H1 (cell line): ENCODE measurements at regions not wholly inside any gene's neighbourhood (a gene's known extent, or its start where the extent isn't known, plus 50 kb on each side); places are given as distances from the start of the nearest gene placed in this dataset.

Source experiments
- CTCF ChIA-PET: fragments of 300-600 bp; sonication (Branson Sonifier 250); formaldehyde crosslinking; loops from one replicate; lab custom pipeline; 2021; ENCODE audit not compliant: partially characterized antibody; lab: Charles Lee
- POLR2A ChIA-PET: fragments of 300-600 bp; sonication (Branson Sonifier 250); formaldehyde crosslinking; loops from one replicate; lab custom pipeline; 2021; ENCODE audit warnings: inconsistent platforms; ENCODE audit not compliant: partially characterized antibody; lab: Charles Lee
- DNase-seq, 2 experiments: peaks; one replicate each; pipeline versions ENCODE4 v3.0.0 to v3.0.0-alpha.2; 2010 to 2022; ENCODE audit warnings: low spot score in 2 of 2, low read depth in 1 of 2, mixed read lengths in 1 of 2
- FAIRE-seq: peaks from 2 replicates; lab custom pipeline; 2011; peaks lifted over from hg19 to GRCh38; lab: Jason Lieb, UNC
- H2AFZ ChIP-seq: 2 replicates; pipeline ENCODE4 v1.8.1; 2012; ENCODE audit warnings: low read length, inconsistent platforms
- H2AK5ac ChIP-seq: 2 replicates; pipeline ENCODE4 v1.6.1; 2013; ENCODE audit warnings: low read depth, low read length
- H2BK120ac ChIP-seq: replicated peaks from 2 replicates; pipeline ENCODE3; 2013; ENCODE audit warnings: low read depth, low read length, inconsistent platforms
- H2BK12ac ChIP-seq: 2 replicates; pipeline ENCODE4 v1.6.1; 2013; ENCODE audit warnings: low read depth, low read length
- H2BK15ac ChIP-seq: 2 replicates; pipeline ENCODE4 v1.6.1; 2013; ENCODE audit warnings: low read length
- H2BK20ac ChIP-seq: 2 replicates; pipeline ENCODE4 v1.6.1; 2013; ENCODE audit warnings: low read length
- H2BK5ac ChIP-seq: 2 replicates; pipeline ENCODE4 v1.6.1; 2013; ENCODE audit warnings: low read depth, low read length
- H3K14ac ChIP-seq: 2 replicates; pipeline ENCODE4 v1.6.1; 2013; ENCODE audit warnings: inconsistent platforms; ENCODE audit not compliant: insufficient read length
- H3K18ac ChIP-seq: 2 replicates; pipeline ENCODE4 v1.6.1; 2013; ENCODE audit warnings: low read length; ENCODE audit errors: extremely low read depth
- H3K23ac ChIP-seq: 2 replicates; pipeline ENCODE4 v1.6.1; 2013; ENCODE audit warnings: inconsistent platforms; ENCODE audit not compliant: insufficient read length
- H3K23me2 ChIP-seq: 2 replicates; pipeline ENCODE4 v1.6.1; 2013; ENCODE audit warnings: low read depth, low read length
- H3K27ac ChIP-seq: 2 replicates; pipeline ENCODE4 v1.6.1; 2011; ENCODE audit warnings: low read depth, low read length, inconsistent platforms
- H3K27me3 ChIP-seq, 4 experiments: replicated peaks in 1 of 4; 1 replicate in 1 of 4; 2 replicates in 3 of 4; pipeline versions ENCODE4 v1.6.1 to v1.8.1; 2011 to 2013; ENCODE audit warnings: low read length in 3 of 4, mild to moderate bottlenecking in 3 of 4, inconsistent platforms in 2 of 4, mixed read lengths in 2 of 4, moderate library complexity in 1 of 4; ENCODE audit not compliant: control insufficient read depth in 3 of 4, insufficient read depth in 3 of 4; ENCODE audit errors: extremely low read depth in 1 of 4
- H3K36me3 ChIP-seq, 4 experiments: 2 replicates each; pipeline versions ENCODE4 v1.6.1 to v1.8.1; 2011 to 2013; ENCODE audit warnings: mild to moderate bottlenecking in 4 of 4, low read length in 3 of 4, moderate library complexity in 2 of 4, control low read depth in 1 of 4, inconsistent platforms in 1 of 4; ENCODE audit not compliant: insufficient read depth in 4 of 4, control insufficient read depth in 2 of 4
- H3K4ac ChIP-seq: replicated peaks from 2 replicates; pipeline ENCODE3; 2013; ENCODE audit warnings: low read length, low read depth, mixed read lengths, inconsistent platforms; ENCODE audit not compliant: insufficient read length
- H3K4me1 ChIP-seq, 4 experiments: replicated peaks in 1 of 4; 1 replicate in 1 of 4; 2 replicates in 3 of 4; pipeline versions ENCODE4 v1.6.1 to v1.8.1; 2011 to 2013; ENCODE audit warnings: low read length in 3 of 4, inconsistent platforms in 2 of 4, mixed read lengths in 1 of 4; ENCODE audit not compliant: insufficient read depth in 4 of 4, control insufficient read depth in 3 of 4
- H3K4me2 ChIP-seq, 2 experiments: 2 replicates each; pipeline versions ENCODE4 v1.6.1 to v1.8.1; 2011 to 2013; ENCODE audit warnings: low read depth in 2 of 2, low read length in 2 of 2, control low read depth in 1 of 2, inconsistent platforms in 1 of 2, mild to moderate bottlenecking in 1 of 2; ENCODE audit not compliant: insufficient read depth in 1 of 2
- H3K4me3 ChIP-seq, 4 experiments: fragments of 200-600, 300-600 bp in 1 of 4; sonication (generic), shearing (Covaris generic), sonication (Bioruptor Twin) in 1 of 4; 2 replicates each; pipeline versions ENCODE4 v1.5.1 to v1.8.1; 2011 to 2016; ENCODE audit warnings: low read length in 4 of 4, low read depth in 3 of 4, control low read depth in 2 of 4, inconsistent platforms in 2 of 4, mild to moderate bottlenecking in 2 of 4, mixed read lengths in 1 of 4, moderate library complexity in 1 of 4; ENCODE audit not compliant: insufficient read depth in 2 of 4; ENCODE audit errors: extremely low read depth in 1 of 4
- H3K56ac ChIP-seq: replicated peaks from 2 replicates; pipeline ENCODE3; 2013; ENCODE audit warnings: low read depth, mild to moderate bottlenecking, mixed read lengths, low read length, inconsistent platforms; ENCODE audit not compliant: insufficient read length
- H3K79me1 ChIP-seq: 2 replicates; pipeline ENCODE4 v1.6.1; 2013; ENCODE audit warnings: low read depth, low read length, control low read depth
- H3K79me2 ChIP-seq, 2 experiments: 2 replicates each; pipeline versions ENCODE4 v1.6.1 to v1.8.1; 2012 to 2013; ENCODE audit warnings: low read length in 2 of 2, mild to moderate bottlenecking in 2 of 2, inconsistent platforms in 1 of 2; ENCODE audit not compliant: insufficient read depth in 2 of 2, control insufficient read depth in 1 of 2
- H3K9ac ChIP-seq, 4 experiments: replicated peaks in 1 of 4; 1 replicate in 1 of 4; 2 replicates in 3 of 4; pipeline versions ENCODE4 v1.6.1 to v1.8.1; 2011 to 2013; ENCODE audit warnings: low read depth in 3 of 4, low read length in 3 of 4, control low read depth in 2 of 4, mild to moderate bottlenecking in 2 of 4, moderate library complexity in 2 of 4, inconsistent platforms in 1 of 4; ENCODE audit errors: extremely low read depth in 1 of 4
- H3K9me3 ChIP-seq, 2 experiments: 2 replicates each; pipeline versions ENCODE4 v1.6.1 to v1.8.1; 2012 to 2013; ENCODE audit warnings: mild to moderate bottlenecking in 2 of 2, moderate library complexity in 2 of 2, control low read depth in 1 of 2, inconsistent platforms in 1 of 2, low read depth in 1 of 2, low read length in 1 of 2, mixed read lengths in 1 of 2; ENCODE audit not compliant: insufficient read depth in 2 of 2
- H4K20me1 ChIP-seq, 2 experiments: replicated peaks in 1 of 2; 2 replicates each; pipeline versions ENCODE3 to v1.8.1; 2011 to 2013; ENCODE audit warnings: inconsistent platforms in 2 of 2, low read length in 2 of 2, mild to moderate bottlenecking in 1 of 2; ENCODE audit not compliant: insufficient read depth in 2 of 2, control insufficient read depth in 1 of 2
- H4K5ac ChIP-seq: 2 replicates; pipeline ENCODE4 v1.6.1; 2013; ENCODE audit warnings: low read length, low read depth, mixed read lengths, inconsistent platforms; ENCODE audit not compliant: insufficient read length
- H4K8ac ChIP-seq: 2 replicates; pipeline ENCODE4 v1.8.0; 2013; ENCODE audit warnings: mild to moderate bottlenecking, moderate library complexity, low read length, inconsistent platforms; ENCODE audit not compliant: insufficient read depth; ENCODE audit errors: extremely low read depth
- H4K91ac ChIP-seq: replicated peaks from 2 replicates; pipeline ENCODE3; 2013; ENCODE audit warnings: low read length, mixed read lengths, inconsistent platforms; ENCODE audit not compliant: insufficient read length
- CBX5 ChIP-seq: fragments of 300-800, 300-1000 bp; sonication (generic); IDR thresholded peaks from 2 replicates; pipeline ENCODE4 v1.7.1; 2016; ENCODE audit warnings: antibody characterized with exemption, low read length, low read depth
- CEBPB ChIP-seq: IDR thresholded peaks from 2 replicates; pipeline ENCODE4 v1.6.1; 2012; ENCODE audit warnings: low read depth, low read length
- EGR1 ChIP-seq: IDR thresholded peaks from 2 replicates; pipeline ENCODE4 v1.6.1; 2011; ENCODE audit warnings: low read depth, low read length, borderline replicate concordance
- HDAC2 ChIP-seq, 2 experiments: fragments of 300-600 bp in 1 of 2; sonication (generic) in 1 of 2; IDR thresholded peaks; 2 replicates each; pipeline ENCODE4 v1.6.1; 2011 to 2012; ENCODE audit warnings: low read depth in 2 of 2, low read length in 2 of 2, mild to moderate bottlenecking in 2 of 2, moderate library complexity in 2 of 2, borderline replicate concordance in 1 of 2, inconsistent platforms in 1 of 2
- HDAC6 ChIP-seq: IDR thresholded peaks from one replicate; pipeline ENCODE4 v1.7.1; 2012; ENCODE audit warnings: low read depth, mild to moderate bottlenecking, inconsistent platforms, low read length, moderate library complexity
- JUN ChIP-seq: IDR thresholded peaks from 2 replicates; pipeline ENCODE4 v1.6.1; 2011; ENCODE audit warnings: low read depth, mild to moderate bottlenecking, improper control_type of control experiment, low read length
- KDM1A ChIP-seq: fragments of 200-600, 300-600 bp; sonication (generic); IDR thresholded peaks from 2 replicates; pipeline ENCODE4 v1.7.1; 2016; ENCODE audit warnings: mild to moderate bottlenecking, low read length, borderline replicate concordance
- KDM5A ChIP-seq: fragments of 200-600 bp; IDR thresholded peaks from 2 replicates; pipeline ENCODE4 v1.7.1; 2012; ENCODE audit warnings: mild to moderate bottlenecking, low read length, inconsistent platforms, mixed read lengths
- NRF1 ChIP-seq: IDR thresholded peaks from 2 replicates; pipeline ENCODE4 v1.6.1; 2011; ENCODE audit warnings: mild to moderate bottlenecking, low read depth, low read length, improper control_type of control experiment
- PHF8 ChIP-seq: fragments of 200-600 bp; sonication (generic); conservative IDR thresholded peaks from 2 replicates; pipeline ENCODE4 v1.7.1; 2012; ENCODE audit warnings: low read depth, mild to moderate bottlenecking, inconsistent platforms, low read length, moderate library complexity
- RBBP5 ChIP-seq: IDR thresholded peaks from 2 replicates; pipeline ENCODE4 v1.7.1; 2012; ENCODE audit warnings: low read depth, mild to moderate bottlenecking, inconsistent platforms, low read length, moderate library complexity, borderline replicate concordance
- RXRA ChIP-seq: IDR thresholded peaks from 2 replicates; pipeline ENCODE4 v1.6.1; 2011; ENCODE audit warnings: low read depth, mild to moderate bottlenecking, low read length, moderate library complexity; ENCODE audit not compliant: insufficient read depth
- SP1 ChIP-seq: IDR thresholded peaks from 2 replicates; pipeline ENCODE4 v1.6.1; 2011; ENCODE audit warnings: low read depth, low read length
- SRF ChIP-seq: IDR thresholded peaks from 2 replicates; pipeline ENCODE4 v1.6.1; 2011; ENCODE audit warnings: mild to moderate bottlenecking, low read depth, low read length, moderate library complexity
- TEAD4 ChIP-seq: IDR thresholded peaks from 2 replicates; pipeline ENCODE4 v1.6.1; 2012; ENCODE audit warnings: low read depth, low read length, inconsistent platforms, mixed read lengths
- WGBS, 2 experiments: shearing (Covaris generic) in 1 of 2; methylation state at CpG; one replicate each; pipeline versions ENCODE4 v1.1.6 to v1.1.7; 2013 to 2015; ENCODE audit warnings: low lambda C conversion rate in 2 of 2, mixed read lengths in 2 of 2, inconsistent platforms in 1 of 2, low coverage in 1 of 2, missing lambda C conversion rate in 1 of 2; ENCODE audit not compliant: insufficient replicate concordance in 2 of 2, insufficient coverage in 1 of 2, insufficient read length in 1 of 2; ENCODE audit errors: extremely low coverage in 1 of 2, missing lambda C conversion rate in 1 of 2; 5-methylcytosine and 5-hydroxymethylcytosine counted together

DNA sequence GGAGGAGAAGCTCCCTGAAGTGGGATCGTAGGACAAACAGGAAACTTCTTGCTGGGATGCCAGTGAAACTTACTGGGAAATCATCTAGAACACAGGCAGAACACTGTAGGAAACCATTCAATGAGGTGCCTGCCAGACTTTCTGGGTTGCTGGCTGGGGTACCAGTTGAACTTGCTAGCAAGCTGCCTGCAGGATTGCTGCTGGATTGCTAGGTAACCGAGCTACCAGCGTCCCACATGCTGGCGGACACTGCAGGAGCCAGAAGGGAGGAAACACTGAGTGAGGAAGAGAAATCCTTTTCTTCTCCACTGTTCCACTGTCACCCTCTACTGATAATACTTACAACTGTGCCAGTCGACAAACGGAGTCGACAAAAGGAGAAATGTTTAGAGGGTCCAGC lies 91.3 kb upstream of the SLC35B3 start:
- Histone ChIP-seq H3K9me3 (no peaks in the 10 kb centered on the region), H3K4ac (no peak overlapping the region), H2BK20ac (no peak overlapping the region), H3K23me2 (no peaks in the 10 kb centered on the region), H3K36me3 (no peaks in the 10 kb centered on the region), H3K18ac (no peak overlapping the region), H3K27me3 (no peaks in the 10 kb centered on the region), H3K4me3 (no peak overlapping the region), H3K14ac (no peak overlapping the region), H4K20me1 (no peaks in the 10 kb centered on the region), H2AK5ac (no peak overlapping the region), H3K4me1 (peaks cover 0 to 3% (median 0%) of the 10 kb centered on the region in 4 experiments; a peak in 1 of 7 replicates), H3K79me1 (no peaks in the 10 kb centered on the region), H4K91ac (no peak overlapping the region), H2BK12ac (no peak overlapping the region), H2BK120ac (no peak overlapping the region), H4K8ac (no peak overlapping the region), H3K79me2 (no peaks in the 10 kb centered on the region), H3K27ac (no peak overlapping the region), H2BK15ac (no peak overlapping the region), H4K5ac (no peak overlapping the region), H2AFZ (no peak overlapping the region; the same call in 1 of the 2 replicates), H3K4me2 (no peak overlapping the region), H2BK5ac (no peak overlapping the region), H3K23ac (no peak overlapping the region), H3K9ac (no peak overlapping the region), H3K56ac (no peak overlapping the region)
- DNase-seq (no peak), FAIRE-seq (no peak)
- WGBS, 2 experiments: 83% methylated on average over 7 of the region's 7 CpGs; no CpG with 5 or more reads in 1 of the 2 experiments
- CTCF ChIA-PET: interaction anchor here (0.6 to 1.4 kb wide), 2 partner anchors 12 to 1458 kb away, joined by 3 to 4 read pairs; no protein-coding TSS in a partner anchor
- POLR2A ChIA-PET: interaction anchor here (0.8 kb wide), 1 partner anchor 21 kb away, joined by 3 read pairs; no protein-coding TSS in a partner anchor
- no peak for TF ChIP-seq TEAD4
- TF ChIP-seq CBX5: no peak
- no peak for TF ChIP-seq RXRA
- no peak for TF ChIP-seq KDM1A
- no peak for TF ChIP-seq HDAC2 (IDR thresholded peaks at IDR 0.05; ENCODE audit: borderline replicate concordance in 1 of 2, low read depth in 2 of 2, low read length in 2 of 2)
- TF ChIP-seq SP1: no peak
- TF ChIP-seq SRF: no peak
- TF ChIP-seq HDAC6: no peak
- no peak for TF ChIP-seq NRF1
- no peak for TF ChIP-seq EGR1
- TF ChIP-seq CEBPB: no peak
- no peak for TF ChIP-seq RBBP5
- TF ChIP-seq KDM5A: no peak
- no peak for TF ChIP-seq PHF8
- TF ChIP-seq JUN: no peak
